HG02943 (cell line): ENCODE measurements at regions not wholly inside any gene's neighbourhood (a gene's known extent, or its start where the extent isn't known, plus 50 kb on each side); places are given as distances from the start of the nearest gene placed in this dataset.
"Not testable (repeated sequence)": the region's sequence is repeated elsewhere in the genome, so short reads cannot be mapped to it uniquely, and the experiment has no call there.

Experiments
- ATAC-seq: cut with Tn5 transposase; IDR thresholded peaks from one replicate; pipeline ENCODE4 v1.9.1; 2021; ENCODE audit warnings: mild to moderate bottlenecking, low read depth, moderate library complexity; ENCODE audit not compliant: unreplicated experiment

DNA sequence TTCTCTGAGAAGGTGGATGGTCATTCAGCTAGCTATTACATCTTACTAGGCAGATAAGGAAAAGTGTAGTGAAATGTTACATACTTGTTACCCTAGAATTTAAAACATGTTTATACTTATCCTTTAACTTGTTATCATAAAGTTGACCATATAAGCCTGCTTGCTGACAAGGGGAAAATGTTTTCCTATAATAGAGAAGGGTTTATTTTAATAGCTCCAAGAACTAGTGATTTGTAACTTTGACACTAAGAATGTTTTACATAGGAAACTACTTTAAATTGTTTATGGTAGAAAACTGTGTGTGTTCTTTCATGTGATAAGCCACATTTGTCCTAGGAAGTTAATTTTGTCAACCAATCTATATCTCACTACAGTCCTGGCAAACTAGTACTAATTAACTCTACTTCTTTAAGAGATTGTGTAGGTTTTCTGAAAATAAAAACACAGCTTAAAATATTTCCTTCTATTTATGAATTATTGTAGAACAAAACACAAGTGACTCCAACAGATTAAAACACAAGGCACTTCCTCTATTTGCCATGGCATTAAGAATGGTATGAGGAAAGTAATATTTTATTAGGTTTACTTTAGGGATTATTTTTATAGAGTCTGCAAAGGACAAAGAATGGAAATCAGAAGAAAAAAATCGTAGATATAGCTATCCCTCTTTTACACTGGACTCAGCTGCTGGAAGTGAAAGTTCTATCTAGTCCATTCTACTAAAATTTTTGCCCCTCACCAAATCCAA is 233.3 kb upstream of the NBEA start:
- no peak for ATAC-seq

DNA sequence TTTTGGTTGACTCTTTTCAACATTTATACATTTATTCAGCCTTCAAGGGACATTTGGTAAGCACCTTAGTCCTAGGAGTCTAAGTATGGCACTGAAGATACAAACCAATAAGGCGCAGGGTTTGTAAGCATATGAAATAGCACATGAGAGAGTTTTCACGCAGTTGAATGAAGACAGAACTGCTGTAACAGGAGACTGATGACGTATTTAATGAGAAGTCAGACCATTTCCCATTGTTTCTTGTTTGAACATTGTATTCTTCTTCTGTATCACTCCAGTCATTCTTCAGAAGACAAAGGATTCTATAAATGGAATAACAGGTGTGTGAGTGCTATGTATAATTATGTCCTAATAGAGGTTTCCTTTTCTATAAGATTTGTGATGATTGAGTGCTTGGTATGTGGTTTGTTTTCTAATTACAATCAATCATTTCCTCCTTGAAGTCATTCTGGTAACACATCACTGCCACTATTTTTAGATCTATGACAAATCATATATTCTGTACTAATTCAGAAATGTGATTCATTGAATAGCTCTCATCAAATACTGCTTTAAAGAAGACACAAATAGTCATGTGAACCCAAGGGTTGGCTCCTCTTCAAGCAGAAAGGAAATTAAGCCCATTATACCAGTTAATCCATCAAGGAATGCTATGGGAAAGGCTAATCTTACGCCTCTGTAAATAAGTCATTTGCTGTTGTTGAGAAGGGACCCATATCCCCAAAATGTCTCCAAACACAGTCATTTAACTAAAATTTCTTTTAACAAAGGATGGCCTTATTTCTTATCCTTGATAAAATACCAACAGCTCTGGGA is 222.8 kb upstream of the NBEA start:
- no peak for ATAC-seq

DNA sequence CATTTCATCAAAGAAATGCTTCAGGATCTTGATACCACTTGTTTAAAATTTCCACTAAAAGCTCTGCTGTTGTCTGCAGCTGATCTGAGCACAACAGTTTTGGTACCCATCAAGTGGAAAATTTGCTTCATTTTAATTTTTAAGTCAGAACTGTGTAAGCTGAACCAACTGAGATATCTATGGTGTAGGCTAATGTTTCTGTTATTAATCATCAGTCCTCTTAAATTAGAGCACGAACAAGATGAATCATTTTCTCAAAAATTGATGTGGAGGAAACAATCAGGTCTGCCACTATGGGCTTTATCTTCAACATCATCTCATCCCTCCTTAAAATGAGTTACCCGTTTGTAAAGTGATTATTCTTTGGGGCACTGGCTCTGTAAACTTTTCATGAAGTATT is 221.5 kb upstream of the NBEA start:
- no peak for ATAC-seq

DNA sequence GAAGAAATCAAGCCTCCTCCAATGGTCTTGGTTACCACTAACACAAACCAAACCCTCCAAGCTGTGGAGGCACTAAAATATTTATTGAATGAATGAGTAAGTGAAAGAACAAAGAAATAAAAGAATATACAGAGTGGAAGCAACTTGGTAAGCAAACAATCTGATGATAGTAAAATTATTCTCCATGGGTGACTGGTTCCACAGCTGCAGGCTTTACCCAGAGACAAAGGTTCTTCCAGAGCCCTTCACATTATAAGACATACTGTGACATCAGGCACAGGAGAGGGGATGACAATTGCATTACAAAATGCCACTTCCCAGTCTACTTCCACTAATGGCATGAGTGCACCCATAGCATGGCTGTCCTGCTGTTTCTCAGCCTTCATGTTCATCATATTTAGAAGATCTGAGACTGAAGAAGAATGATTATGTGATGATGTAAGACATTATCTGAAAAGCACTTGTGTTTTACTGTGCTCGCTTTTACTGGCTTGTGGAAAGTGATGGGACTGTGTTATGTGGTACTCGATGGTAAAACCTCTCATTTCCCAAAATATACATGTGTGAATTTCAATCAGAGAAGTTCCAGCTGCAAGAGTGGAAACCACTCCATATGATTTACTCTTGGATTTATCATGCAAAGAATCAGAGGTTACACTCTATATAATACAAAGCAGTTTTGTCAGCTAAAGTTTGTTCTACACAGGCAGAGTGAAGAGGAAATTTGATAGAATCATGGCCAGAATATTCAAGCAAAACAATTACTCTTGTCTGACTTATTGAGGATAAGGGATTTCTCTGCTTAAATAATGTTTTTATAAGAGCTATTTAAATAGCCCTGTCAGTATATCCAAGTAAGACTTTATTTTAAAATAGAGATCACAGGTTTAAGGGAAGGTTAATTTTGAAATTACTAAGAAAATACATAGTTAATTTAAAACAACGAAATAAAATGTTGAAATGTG is 220.2 kb upstream of the NBEA start:
- no peak for ATAC-seq

DNA sequence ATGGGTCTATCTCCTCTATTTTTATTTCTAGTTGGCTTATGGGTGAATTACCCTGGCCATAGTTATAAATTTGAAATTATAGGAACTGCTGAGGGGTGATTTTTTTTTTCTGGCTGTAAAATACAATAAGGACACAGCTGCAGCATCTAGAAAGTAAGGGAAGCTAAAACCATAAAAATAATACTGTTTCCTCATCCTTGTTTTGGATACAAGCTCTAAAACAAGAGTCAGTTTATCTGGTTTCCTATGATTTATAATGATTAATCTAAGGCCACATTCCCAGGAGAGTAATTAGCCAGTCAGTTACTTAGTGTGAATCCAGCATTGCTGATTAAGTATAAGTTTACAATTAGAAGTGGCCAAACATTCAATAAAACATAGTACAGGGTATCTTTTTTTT is 219.1 kb upstream of the NBEA start:
- no peak for ATAC-seq

DNA sequence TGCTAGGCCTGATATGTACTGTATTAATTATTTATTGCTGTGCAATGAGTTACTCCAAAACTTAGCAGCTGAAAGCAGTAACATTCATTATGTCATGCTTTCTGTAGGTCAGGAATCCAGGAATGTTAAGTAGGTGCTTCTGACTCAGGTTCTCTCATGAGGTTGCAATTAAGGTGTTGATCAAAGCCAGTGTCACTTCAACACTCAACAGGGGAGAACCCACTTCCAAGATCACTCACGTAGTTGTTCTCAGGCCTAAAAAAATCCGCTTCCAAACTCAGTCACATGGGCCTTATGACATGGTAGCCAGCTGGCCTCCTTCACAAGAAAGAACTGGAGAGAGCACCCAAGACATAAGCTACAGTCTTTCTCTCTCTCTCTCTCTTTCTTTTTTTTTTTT is 211.1 kb upstream of the NBEA start:
- no peak for ATAC-seq

DNA sequence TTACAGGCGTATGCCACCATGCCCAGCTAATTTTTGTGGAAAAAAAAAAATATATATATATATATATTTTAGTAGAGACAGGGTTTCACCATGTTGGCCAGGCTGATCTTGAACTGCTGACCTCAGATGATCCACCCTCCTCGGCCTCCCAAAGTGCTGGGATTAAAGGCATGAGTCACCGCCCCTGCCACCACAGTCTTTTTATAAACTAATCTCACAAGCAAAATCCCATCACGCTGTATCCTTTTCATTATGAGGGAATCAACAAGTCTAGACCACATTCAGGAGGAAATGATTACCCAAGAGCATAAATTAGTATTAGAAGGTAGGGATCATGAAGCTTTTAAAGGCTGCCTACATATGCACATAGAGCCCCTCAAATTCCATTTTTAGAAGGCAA is 210.6 kb upstream of the NBEA start:
- no peak for ATAC-seq

DNA sequence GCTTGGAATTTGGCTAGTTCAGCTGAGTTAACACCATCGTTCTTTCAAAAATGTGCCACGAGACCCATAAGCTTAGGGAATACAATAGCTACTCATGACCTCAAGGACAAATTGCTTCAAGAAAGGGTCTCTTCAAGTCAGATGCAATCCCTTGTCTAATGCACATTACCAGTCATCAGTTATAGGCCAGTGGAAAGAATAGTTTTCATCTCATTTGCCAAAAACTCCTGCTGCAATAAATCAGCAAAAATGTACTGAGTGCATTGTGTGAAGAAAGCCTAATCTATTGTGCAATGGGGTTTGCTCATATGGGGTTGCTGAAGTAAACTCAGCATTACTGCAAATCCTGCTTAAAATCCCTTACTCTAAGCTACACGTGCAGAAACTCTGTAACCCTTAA is 208.3 kb upstream of the NBEA start:
- ATAC-seq, result no peak

DNA sequence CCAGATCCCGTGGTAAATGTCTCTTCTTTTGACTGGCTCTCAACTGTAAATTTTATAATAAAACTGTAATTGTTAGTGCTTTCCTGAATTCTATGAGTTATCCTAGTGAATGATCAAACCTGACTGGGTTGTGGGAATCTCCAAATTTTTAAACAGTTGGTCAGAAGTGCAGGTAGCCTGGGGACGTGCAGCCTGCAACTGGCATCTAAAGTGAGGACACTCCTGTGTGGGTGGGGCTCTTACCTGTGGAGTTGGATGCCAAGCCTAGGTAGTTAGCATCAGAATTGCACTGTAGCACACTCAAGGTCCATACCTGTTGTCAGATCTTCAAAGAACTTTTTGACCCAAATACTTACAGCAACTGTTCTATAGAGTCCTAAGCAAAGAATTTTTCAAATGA is 207.1 kb upstream of the NBEA start:
- no peak for ATAC-seq

DNA sequence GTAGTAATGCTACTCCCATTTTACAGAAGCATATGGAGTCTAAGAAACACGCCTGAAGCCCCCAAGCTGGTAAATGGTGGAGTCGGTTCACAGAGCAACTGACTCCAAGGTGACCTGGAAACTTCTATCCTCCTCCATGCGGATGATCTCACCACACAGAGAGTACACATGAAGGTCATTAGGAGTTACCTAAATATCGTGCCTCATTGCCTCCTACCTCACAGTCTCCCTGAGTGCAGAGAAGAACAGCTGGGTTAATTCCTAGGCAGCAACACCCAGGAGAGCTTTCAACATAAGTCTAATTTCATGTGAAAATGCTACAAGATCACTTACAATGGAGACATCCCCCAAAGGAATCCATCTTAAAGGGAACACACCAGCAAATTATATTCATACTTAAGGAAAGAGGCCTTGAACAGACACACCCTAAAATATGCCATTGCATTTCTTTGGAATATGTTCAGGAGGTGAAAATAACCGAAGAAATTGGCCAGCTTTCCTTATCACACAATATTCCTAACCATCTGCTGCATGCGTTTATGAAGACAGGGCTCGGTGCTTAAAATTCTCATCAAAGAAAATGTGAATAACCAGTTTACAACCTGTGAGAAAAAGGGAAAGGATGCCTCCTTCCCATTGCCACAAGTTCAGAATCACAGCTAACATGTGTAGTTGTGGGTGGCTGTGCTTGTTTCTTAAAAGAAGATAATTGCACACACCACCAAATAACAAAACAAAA is 203.6 kb upstream of the NBEA start:
- ATAC-seq, result no peak

- not testable (repeated sequence) for ATAC-seq
Observed at GRCh38 chr13:34747056-34747455, 195.0 kb upstream of the NBEA start.

DNA sequence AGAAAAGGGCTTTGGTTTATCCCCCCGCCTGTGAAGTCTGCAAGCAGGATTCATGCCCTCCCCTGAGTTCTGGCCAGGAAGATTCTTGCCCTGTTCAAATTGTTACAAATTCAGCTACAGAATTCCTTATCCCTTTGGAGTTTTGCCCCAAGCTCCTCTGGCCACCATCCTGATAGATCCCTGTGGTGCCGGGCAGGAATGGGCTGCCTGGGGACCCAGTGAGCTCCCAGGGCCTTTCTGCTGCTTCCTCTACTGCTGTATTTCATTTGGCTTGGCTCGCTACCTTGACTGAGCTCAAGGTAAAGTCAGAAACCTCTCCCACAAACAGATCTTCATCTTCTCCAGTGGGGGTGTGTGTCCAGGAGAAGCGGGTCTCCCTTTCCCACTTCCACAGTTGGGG is 194.6 kb upstream of the NBEA start:
- ATAC-seq, result no peak

- no peak for ATAC-seq
Observed at GRCh38 chr13:34748073-34748472, 194.0 kb upstream of the NBEA start.

DNA sequence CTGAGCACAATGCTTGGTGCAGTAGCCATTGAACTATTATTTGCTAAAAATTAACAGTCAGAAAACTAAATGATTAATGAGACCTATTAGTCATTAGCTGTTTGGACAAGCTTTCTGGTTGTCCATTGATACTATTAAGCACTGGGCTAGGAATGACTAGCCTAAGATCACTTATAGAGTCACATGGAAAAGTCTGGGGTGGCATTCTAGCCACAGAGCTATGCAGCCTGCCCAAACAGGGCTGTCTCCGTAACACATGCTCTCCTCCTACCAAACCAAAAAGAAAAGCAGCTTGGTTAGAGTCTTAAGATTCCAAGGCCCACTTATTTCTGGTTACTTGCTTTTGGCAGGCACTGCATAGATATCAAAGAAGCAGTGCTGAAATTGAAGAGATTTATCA is 193.5 kb upstream of the NBEA start:
- no peak for ATAC-seq

- no peak for ATAC-seq
Observed at GRCh38 chr13:34749046-34749445, 193.0 kb upstream of the NBEA start.

DNA sequence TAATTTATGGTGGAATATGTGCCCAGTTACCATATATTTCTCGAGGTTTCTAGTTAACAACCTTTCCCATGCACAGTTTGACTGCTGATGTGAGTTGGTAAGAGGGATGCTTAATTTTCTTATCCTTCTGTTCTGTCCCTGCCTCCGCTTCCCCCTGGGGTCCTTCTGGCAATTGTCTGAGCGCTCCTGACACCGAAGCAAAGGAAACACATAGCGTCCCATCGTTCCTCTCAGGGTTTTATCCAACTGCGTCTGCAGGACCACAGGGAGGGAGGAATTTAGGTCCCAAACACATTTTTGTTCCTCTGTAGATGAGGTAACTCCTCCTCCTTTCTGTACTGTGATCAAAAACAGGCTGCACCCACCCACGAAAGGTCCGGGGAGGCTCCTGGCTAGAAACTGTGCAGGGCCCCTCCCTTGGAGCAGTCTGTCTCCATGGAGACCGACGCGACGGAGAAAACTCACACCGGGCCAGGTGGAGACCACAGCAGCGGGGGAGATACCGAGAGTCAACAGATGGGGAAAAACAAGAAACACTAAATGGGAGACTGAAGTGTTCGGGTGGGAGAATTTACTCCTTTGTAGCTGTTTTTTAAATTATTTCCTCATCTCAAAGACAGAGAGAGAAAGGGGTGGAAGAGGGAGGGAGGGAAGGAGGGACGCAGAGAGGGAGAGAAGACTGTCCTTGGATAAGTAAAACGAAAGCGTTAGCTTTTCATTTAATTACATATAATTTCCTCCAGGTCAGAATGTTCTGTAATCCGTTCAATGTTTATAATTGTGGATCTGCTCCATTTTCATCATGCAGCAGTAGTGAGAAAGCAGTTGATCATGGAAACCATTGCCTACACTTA is 191.8 kb upstream of the NBEA start:
- ATAC-seq, result peak; percentile 52

GRCh38 chr13:34751044-34751443 is 191.0 kb upstream of the NBEA start:
- ATAC-seq, result no peak

- no peak for ATAC-seq
Observed at GRCh38 chr13:34751492-34751891, 190.6 kb upstream of the NBEA start.

DNA sequence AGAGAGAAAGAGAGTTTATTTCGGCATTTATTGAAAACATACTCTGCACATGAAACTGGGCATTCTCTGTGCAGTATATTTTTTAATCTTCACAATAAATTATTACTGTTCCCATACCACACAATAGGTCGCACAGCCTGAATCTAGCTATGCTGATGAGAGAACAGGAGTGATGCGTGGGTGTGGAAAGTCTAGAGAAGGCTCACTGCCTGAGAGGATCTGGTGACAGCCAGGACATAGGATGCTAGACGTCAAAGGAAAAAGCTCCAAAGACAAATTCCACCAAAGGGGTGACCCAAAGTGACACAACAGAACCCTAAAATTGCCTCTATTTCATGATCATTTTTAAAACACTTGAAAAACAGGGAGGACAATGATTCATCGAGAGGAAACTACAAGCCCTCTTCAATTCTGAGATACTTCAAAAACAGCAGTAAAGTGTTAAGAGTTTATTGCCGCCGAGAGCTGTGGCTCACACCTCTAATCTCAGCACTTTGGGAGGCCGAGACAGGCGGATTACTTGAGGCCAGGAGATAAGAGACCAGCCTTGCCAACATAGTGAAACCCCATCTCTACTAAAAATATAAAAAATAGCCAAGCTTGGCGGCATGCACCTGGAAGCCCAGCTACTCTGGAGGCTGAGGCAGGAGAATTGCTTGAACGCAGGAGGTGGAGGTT is 189.6 kb upstream of the NBEA start:
- ATAC-seq, result no peak
